Nephron (organoid): ENCODE measurements at regions not wholly inside any gene's neighbourhood (a gene's known extent, or its start where the extent isn't known, plus 50 kb on each side); places are given as distances from the start of the nearest gene placed in this dataset.

Experiments
- H3K27ac Mint-ChIP-seq, 3 experiments: 2 replicates each; pipeline ENCODE4 v1.8.0; 2020; ENCODE audit warnings: mixed read lengths in 3 of 3, mild to moderate bottlenecking in 2 of 3, moderate library complexity in 1 of 3
- H3K27me3 Mint-ChIP-seq: 2 replicates; pipeline ENCODE4 v1.8.0; 2021; ENCODE audit warnings: low read depth, mild to moderate bottlenecking, moderate library complexity, mixed read lengths
- H3K36me3 Mint-ChIP-seq: 2 replicates; pipeline ENCODE4 v1.8.0; 2020; ENCODE audit warnings: low read depth, mixed read lengths
- H3K4me1 Mint-ChIP-seq: 2 replicates; pipeline ENCODE4 v1.8.0; 2020; ENCODE audit warnings: mixed read lengths
- H3K4me3 Mint-ChIP-seq, 3 experiments: 2 replicates each; pipeline ENCODE4 v1.8.0; 2020; ENCODE audit warnings: mild to moderate bottlenecking in 3 of 3, mixed read lengths in 3 of 3, moderate library complexity in 2 of 3
- H3K9me3 Mint-ChIP-seq: 2 replicates; pipeline ENCODE4 v1.8.0; 2020; ENCODE audit warnings: mixed read lengths
- TF ChIP-seq, protein P1 (sequence below), 3 experiments: fragments of 200-600 bp; sonication (generic); IDR thresholded peaks; one replicate each; pipeline ENCODE4 v1.5.0; 2021; ENCODE audit warnings: antibody characterized with exemption in 3 of 3; ENCODE audit not compliant: unreplicated experiment in 3 of 3

DNA sequence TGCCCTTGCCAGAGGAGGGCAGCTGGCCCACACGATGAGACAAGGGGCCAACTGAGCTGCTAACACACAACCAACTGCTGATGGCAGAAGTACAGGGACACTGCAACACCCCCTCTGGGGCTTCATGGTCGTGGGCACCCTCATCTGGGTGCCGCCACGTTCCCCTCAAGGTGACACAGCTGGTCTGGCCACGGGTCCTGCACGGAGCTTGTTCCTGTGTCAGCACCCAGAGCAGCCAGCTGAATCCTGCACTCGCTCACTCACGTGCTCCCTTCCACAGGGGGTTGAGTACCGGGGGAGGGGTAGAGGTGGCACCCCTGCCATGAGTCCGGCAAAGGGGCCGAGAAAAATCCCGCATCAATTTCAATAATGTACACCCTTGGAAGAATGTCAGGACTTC is 1319.1 kb downstream of the REEP3 start:
- peaks cover 2% of the 10 kb centered on the region for H3K9me3 Mint-ChIP-seq
- H3K27ac Mint-ChIP-seq, result no peak overlapping the region
- H3K36me3 Mint-ChIP-seq, result no peaks in the 10 kb centered on the region
- no peaks in the 10 kb centered on the region for H3K4me1 Mint-ChIP-seq
- H3K27me3 Mint-ChIP-seq, result peaks cover 5% of the 10 kb centered on the region
- no peak overlapping the region for H3K4me3 Mint-ChIP-seq
- TF ChIP-seq, protein P1, sequence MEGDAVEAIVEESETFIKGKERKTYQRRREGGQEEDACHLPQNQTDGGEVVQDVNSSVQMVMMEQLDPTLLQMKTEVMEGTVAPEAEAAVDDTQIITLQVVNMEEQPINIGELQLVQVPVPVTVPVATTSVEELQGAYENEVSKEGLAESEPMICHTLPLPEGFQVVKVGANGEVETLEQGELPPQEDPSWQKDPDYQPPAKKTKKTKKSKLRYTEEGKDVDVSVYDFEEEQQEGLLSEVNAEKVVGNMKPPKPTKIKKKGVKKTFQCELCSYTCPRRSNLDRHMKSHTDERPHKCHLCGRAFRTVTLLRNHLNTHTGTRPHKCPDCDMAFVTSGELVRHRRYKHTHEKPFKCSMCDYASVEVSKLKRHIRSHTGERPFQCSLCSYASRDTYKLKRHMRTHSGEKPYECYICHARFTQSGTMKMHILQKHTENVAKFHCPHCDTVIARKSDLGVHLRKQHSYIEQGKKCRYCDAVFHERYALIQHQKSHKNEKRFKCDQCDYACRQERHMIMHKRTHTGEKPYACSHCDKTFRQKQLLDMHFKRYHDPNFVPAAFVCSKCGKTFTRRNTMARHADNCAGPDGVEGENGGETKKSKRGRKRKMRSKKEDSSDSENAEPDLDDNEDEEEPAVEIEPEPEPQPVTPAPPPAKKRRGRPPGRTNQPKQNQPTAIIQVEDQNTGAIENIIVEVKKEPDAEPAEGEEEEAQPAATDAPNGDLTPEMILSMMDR (IDR thresholded peaks at IDR 0.05; ENCODE audit: unreplicated experiment in 3 of 3), result no peak

GRCh38 chr10:64846700-64847099 is 1325.5 kb downstream of the REEP3 start:
- Mint-ChIP-seq H3K27ac (no peak overlapping the region), H3K36me3 (no peaks in the 10 kb centered on the region), H3K27me3 (no peaks in the 10 kb centered on the region), H3K4me1 (no peaks in the 10 kb centered on the region), H3K4me3 (no peak overlapping the region), H3K9me3 (no peaks in the 10 kb centered on the region)
- TF ChIP-seq, protein P1 (IDR thresholded peaks at IDR 0.05; ENCODE audit: unreplicated experiment in 3 of 3), result no peak

DNA sequence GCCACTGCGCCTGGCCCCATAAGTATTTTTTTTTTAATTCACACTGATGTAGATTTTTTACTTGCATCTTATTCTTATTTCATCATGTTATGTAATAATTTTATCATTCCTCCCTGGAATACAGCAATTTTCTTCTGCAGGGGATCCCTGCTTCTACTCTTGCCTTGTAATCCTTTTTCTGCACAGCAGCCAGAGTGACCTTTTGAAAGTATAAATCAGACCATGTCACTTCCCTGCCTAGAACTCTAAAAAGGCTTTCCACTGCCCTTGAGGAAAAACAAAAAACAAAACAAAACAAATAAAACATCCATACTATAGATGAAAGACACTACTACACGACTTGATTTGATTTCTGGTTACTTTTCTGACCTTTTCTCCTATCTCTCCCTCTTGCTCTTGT is 1334.7 kb downstream of the REEP3 start:
- Mint-ChIP-seq H3K27me3 (no peaks in the 10 kb centered on the region), H3K27ac (no peak overlapping the region), H3K4me3 (no peak overlapping the region), H3K36me3 (no peaks in the 10 kb centered on the region), H3K4me1 (no peaks in the 10 kb centered on the region), H3K9me3 (no peaks in the 10 kb centered on the region)
- TF ChIP-seq, protein P1 (IDR thresholded peaks at IDR 0.05; ENCODE audit: unreplicated experiment in 3 of 3), result no peak

- TF ChIP-seq, protein P1 (IDR thresholded peaks at IDR 0.05; ENCODE audit: unreplicated experiment in 3 of 3), result no peak
- H3K27ac Mint-ChIP-seq, result no peak overlapping the region
- no peaks in the 10 kb centered on the region for H3K36me3 Mint-ChIP-seq
- no peaks in the 10 kb centered on the region for H3K27me3 Mint-ChIP-seq
- no peak overlapping the region for H3K4me3 Mint-ChIP-seq
- H3K9me3 Mint-ChIP-seq, result no peaks in the 10 kb centered on the region
- H3K4me1 Mint-ChIP-seq, result no peaks in the 10 kb centered on the region
These were observed 1338.7 kb downstream of the REEP3 start for GRCh38 chr10:64859911-64860310.

DNA sequence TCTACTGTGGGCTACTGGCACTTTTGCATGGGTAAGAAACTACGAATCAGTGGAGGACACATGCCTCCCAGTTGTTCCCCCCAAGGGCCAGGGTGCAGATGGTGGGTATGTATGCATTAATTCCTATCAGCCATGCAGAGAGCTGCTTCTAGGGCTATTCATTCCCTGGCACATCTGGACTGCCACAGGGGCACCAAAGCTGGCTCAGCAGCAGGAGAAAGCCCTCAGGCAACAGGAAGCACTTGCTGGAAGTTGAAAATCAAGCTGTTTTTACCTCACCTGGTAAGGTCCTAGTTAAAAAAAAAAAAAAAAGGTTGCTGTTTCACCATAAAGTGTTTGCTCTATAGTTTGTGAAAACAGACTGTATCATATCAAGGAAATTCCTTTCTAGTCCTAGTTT is 1342.6 kb downstream of the REEP3 start:
- TF ChIP-seq, protein P1 (IDR thresholded peaks at IDR 0.05; ENCODE audit: unreplicated experiment in 3 of 3), result no peak
- H3K4me3 Mint-ChIP-seq, result no peak overlapping the region
- no peaks in the 10 kb centered on the region for H3K27me3 Mint-ChIP-seq
- no peaks in the 10 kb centered on the region for H3K36me3 Mint-ChIP-seq
- no peak overlapping the region for H3K27ac Mint-ChIP-seq
- no peaks in the 10 kb centered on the region for H3K9me3 Mint-ChIP-seq
- no peaks in the 10 kb centered on the region for H3K4me1 Mint-ChIP-seq

DNA sequence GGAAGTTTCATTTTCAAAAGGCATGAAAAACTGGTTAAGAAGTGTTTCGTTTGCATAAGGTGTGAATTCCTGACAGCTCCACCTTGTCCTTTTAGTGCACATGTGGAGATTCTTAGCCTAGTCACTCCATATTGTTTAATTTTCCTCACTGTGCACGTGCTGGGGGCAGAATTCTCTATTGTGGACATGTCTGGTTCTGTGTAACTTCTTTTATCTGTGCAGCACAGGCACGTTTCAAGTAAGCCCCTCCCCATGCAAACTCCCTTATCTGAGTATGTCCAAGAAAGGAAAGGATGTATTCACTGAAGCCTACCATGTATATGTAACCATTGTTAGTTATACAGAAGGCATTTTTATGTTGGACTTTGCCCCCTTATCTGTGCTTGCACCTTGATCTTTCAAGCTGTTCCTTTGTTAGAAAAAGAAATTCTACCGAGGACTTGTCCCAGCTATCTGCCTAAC is 1346.3 kb downstream of the REEP3 start:
- Mint-ChIP-seq H3K36me3 (no peaks in the 10 kb centered on the region), H3K4me1 (no peaks in the 10 kb centered on the region), H3K9me3 (no peaks in the 10 kb centered on the region), H3K27ac (no peak overlapping the region), H3K27me3 (no peaks in the 10 kb centered on the region), H3K4me3 (no peak overlapping the region)
- TF ChIP-seq, protein P1 (IDR thresholded peaks at IDR 0.05; ENCODE audit: unreplicated experiment in 3 of 3), result no peak
